ENCODE measurements at regions not wholly inside any gene's neighbourhood (a gene's known extent, or its start where the extent isn't known, plus 50 kb on each side); places are given as distances from the start of the nearest gene placed in this dataset.

- DNase-seq = no peak
Measured at GRCh38 chr3:66692766-66693150, 191.9 kb upstream of the LRIG1 start.

- no peak for DNase-seq
Measured at GRCh38 chr3:66693461-66694031, 192.7 kb upstream of the LRIG1 start.

- DNase-seq = no peak
Measured at GRCh38 chr3:66702126-66702525, 201.3 kb upstream of the LRIG1 start.

GRCh38 chr3:66703501-66703900, 202.7 kb upstream of the LRIG1 start:
- DNase-seq = no peak

GRCh38 chr3:66705076-66705475, 204.3 kb upstream of the LRIG1 start:
- DNase-seq = no peak

GRCh38 chr3:66706890-66707289, 206.1 kb upstream of the LRIG1 start:
- DNase-seq = no peak

GRCh38 chr3:66709532-66709931, 208.7 kb upstream of the LRIG1 start:
- DNase-seq = no peak

GRCh38 chr3:66712210-66712609, 211.4 kb upstream of the LRIG1 start:
- DNase-seq = no peak

- DNase-seq = no peak
Measured at GRCh38 chr3:66713921-66714320, 213.1 kb upstream of the LRIG1 start.

GRCh38 chr3:66715806-66716205, 215.0 kb upstream of the LRIG1 start:
- no peak for DNase-seq

GRCh38 chr3:66717806-66718205, 217.0 kb upstream of the LRIG1 start:
- no peak for DNase-seq

GRCh38 chr3:66719796-66720356, 219.1 kb upstream of the LRIG1 start:
- no peak for DNase-seq

- DNase-seq = no peak
Measured at GRCh38 chr3:66720508-66720907, 219.7 kb upstream of the LRIG1 start.

- no peak for DNase-seq
Measured at GRCh38 chr3:66722675-66723074, 221.9 kb upstream of the LRIG1 start.

- no peak for DNase-seq
Measured at GRCh38 chr3:66723231-66723630, 222.4 kb upstream of the LRIG1 start.

GRCh38 chr3:66729687-66730393, 229.0 kb upstream of the LRIG1 start:
- DNase-seq = no peak

- DNase-seq = no peak
Measured at GRCh38 chr3:66738625-66739365, 238.0 kb upstream of the LRIG1 start.

- DNase-seq = no peak
Measured at GRCh38 chr3:66740260-66740659, 239.4 kb upstream of the LRIG1 start.

GRCh38 chr3:66744521-66744920, 243.7 kb upstream of the LRIG1 start:
- DNase-seq = no peak

GRCh38 chr3:66744986-66745385, 244.2 kb upstream of the LRIG1 start:
- DNase-seq = no peak

- no peak for DNase-seq
Measured at GRCh38 chr3:66747261-66747660, 246.4 kb upstream of the LRIG1 start.

- no peak for DNase-seq
Measured at GRCh38 chr3:66747696-66748095, 246.9 kb upstream of the LRIG1 start.

- no peak for DNase-seq
Measured at GRCh38 chr3:66748175-66748876, 247.5 kb upstream of the LRIG1 start.

All from activated CD4-positive, alpha-beta T cell treated with anti-CD3 and anti-CD28 coated beads, Interleukin-2, amount 50 U/mL, for 1 hour (primary cell).